NCI-H1694 (cell line): ENCODE measurements at regions not wholly inside any gene's neighbourhood (a gene's known extent, or its start where the extent isn't known, plus 50 kb on each side); places are given as distances from the start of the nearest gene placed in this dataset.
"Not testable (repeated sequence)": the region's sequence is repeated elsewhere in the genome, so short reads cannot be mapped to it uniquely, and the experiment has no call there.

Experiments used
- DNase-seq: peaks from one replicate; lab custom pipeline; 2025; lab: John Stamatoyannopoulos, UW

DNA sequence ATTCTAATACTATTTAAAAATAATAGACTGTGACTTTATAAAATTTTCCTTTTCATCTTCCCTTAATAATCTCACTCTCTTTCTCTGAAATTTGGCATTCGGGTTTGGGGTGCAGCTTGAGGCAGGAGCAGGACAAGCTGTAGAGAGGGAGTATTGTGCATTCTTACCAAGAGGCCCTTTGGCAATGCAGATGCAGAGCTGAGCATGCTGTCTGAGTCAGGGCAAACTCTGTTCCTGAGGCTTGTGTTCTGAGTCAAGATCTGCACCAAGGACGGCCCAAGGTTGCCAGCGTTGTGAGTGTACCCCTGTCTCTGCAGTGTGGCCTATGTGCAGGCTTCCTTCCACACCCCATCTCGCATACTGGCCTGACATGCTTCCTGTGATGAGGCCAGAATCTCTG is 343.8 kb upstream of the FRG2C start:
- DNase-seq: no peak

GRCh38 chr3:75321060-75321459 is 343.1 kb upstream of the FRG2C start:
- DNase-seq: no peak

GRCh38 chr3:75323936-75324335 is 340.2 kb upstream of the FRG2C start:
- DNase-seq: not testable (repeated sequence)

- DNase-seq: no peak
Observed at GRCh38 chr3:75325716-75326115, 338.4 kb upstream of the FRG2C start.

GRCh38 chr3:75327453-75327852 is 336.7 kb upstream of the FRG2C start:
- DNase-seq: no peak

GRCh38 chr3:75329476-75330097 is 334.5 kb upstream of the FRG2C start:
- no peak for DNase-seq

DNA sequence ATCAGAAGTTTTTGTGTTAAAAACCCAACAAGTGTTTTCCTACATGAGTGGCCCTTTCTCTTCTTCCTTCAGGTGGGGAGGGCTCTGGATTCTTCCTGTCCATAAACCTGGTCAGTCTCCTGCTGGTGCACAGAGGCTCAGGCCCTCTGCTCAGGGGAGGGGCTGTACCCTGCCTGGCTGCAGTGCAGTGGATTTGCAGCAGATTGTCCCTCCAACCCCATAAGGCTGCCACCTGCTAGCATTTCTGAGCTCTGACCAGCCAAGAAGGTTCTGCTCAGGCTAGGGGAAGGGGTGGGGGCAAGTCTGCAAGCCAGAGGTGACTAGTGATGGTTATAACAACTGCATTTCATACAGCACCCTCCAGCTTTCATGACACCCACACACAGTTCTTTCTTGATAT is 333.7 kb upstream of the FRG2C start:
- not testable (repeated sequence) for DNase-seq

- DNase-seq: not testable (repeated sequence)
Observed at GRCh38 chr3:75332090-75332489, 332.0 kb upstream of the FRG2C start.

DNA sequence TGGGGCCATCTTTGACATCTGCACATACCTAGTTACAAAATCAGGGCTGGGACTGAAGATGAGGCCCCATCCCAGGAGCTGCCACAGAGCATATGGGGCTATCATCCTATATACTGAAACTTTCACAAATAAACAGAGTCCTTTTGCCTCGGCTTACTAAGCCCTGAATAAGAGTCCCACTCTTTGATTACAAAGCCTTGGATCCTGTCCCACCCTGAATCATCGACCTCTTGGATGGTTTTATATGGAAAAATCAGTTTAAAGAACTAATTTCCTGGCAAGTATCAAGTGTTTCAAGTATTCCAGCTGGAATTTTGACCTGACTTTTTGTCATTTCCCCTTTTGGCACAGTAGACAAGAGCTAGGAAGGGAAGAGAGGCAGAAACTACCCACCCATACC is 331.3 kb upstream of the FRG2C start:
- no peak for DNase-seq

- no peak for DNase-seq
Observed at GRCh38 chr3:75334299-75334698, 329.8 kb upstream of the FRG2C start.

DNA sequence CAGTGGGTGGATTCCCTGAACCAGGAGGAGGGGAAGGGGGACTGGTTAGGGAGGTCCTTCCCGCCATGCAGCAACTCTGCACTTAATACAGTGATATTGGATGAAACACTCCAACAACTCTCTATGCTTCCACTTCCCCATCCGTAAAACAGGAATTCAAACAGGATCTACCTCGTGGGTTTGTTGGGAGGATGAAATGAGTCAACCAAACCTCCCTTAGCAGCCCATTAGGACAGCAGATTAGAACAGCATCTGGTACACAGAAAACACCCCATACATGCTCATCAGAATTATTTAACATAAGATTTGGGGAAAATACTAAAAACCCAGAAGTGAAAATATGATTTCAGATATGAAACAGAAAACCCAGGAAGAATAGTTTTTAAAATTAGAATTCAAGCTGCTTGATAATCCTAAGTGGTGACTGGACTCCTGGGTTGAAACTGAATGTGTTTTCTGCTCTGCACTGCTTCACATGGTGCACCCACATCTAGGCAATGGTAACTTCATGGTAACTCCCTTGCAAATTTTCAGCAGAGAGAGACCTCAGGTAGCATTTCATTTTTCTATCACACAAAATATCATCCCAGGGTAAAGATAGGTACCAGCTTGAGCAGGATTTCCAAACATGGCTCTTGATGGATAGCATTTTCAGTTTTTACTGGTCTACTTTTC is 326.8 kb upstream of the FRG2C start:
- no peak for DNase-seq

GRCh38 chr3:75338342-75338741 is 325.8 kb upstream of the FRG2C start:
- DNase-seq: no peak

GRCh38 chr3:75341324-75342067 is 322.6 kb upstream of the FRG2C start:
- DNase-seq: no peak

DNA sequence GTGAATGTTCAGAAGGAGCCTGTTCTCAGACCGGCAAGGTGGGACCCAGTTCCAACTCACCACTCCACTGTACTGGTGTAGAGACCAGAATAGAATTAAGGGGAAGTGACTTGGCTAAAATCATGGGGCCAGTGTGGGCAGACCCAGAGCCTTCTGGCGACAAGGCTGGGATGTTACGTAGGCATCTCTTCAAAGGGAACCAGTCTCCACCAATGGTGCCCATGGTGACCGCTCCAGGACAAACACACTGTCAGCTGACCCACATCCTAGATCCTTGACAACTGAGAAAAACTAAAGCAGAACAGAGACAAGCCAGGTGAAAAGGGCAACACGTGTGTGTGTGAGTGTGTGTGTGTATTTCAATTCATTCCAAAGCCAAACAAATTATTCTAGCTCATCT is 321.7 kb upstream of the FRG2C start:
- DNase-seq: no peak

DNA sequence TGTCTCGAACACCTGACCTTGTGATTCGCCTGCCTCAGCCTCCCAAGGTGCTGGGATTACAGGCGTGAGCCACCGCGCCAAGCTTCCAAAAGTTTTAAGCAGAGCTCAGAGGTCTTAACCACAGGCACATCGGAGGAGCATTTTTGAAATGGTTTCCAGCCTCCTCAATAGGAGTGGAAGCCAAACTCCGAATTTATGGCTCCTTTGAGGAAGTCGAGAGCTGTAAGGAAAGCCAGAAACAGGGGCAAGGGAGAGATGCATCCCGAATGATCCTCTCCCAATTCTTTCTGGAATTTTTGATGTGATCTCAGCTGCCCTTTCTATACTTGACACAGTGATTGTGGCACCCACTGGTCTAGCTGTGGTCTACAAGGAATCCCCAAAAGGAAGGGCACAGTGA is 313.6 kb upstream of the FRG2C start:
- DNase-seq: not testable (repeated sequence)

DNA sequence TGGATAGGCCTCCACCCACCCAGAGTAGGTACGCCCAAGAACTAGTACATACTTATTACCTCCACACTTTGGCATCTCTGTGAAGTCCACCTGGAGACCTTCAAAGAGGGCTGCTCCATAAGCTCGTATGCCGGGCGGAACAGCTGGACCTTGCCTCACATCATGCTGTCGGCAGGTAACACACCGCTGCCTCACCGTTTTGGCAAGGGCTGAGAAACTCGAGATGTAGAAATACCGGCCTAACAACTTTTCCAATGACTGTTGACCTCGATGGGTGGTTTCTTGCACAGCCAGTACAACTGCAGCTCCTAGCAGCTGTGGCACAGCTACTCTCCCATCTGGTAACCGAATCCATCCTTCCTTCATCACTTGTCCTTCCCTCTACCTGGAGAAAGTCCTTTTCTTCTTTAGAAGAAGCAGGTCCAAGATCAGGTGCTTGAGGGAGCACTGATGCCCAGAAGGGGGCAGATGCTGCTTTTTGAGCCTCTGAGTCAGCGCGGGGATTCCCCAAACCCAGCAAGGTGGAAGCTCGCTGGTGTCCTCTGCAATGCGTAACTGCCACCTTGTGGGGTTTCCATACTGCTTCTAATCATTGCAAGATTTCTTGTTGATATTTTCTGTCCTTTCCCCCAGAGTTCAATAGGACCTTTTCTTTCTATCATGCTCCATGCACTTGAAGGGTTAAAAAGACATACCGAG is 301.9 kb upstream of the FRG2C start:
- not testable (repeated sequence) for DNase-seq

GRCh38 chr3:75372964-75373363 is 291.2 kb upstream of the FRG2C start:
- DNase-seq: not testable (repeated sequence)

GRCh38 chr3:75379840-75380239 is 284.3 kb upstream of the FRG2C start:
- not testable (repeated sequence) for DNase-seq

- no peak for DNase-seq
Observed at GRCh38 chr3:75380276-75380771, 283.8 kb upstream of the FRG2C start.

GRCh38 chr3:75384016-75384415 is 280.1 kb upstream of the FRG2C start:
- not testable (repeated sequence) for DNase-seq

- not testable (repeated sequence) for DNase-seq
Observed at GRCh38 chr3:75388486-75389124, 275.5 kb upstream of the FRG2C start.

DNA sequence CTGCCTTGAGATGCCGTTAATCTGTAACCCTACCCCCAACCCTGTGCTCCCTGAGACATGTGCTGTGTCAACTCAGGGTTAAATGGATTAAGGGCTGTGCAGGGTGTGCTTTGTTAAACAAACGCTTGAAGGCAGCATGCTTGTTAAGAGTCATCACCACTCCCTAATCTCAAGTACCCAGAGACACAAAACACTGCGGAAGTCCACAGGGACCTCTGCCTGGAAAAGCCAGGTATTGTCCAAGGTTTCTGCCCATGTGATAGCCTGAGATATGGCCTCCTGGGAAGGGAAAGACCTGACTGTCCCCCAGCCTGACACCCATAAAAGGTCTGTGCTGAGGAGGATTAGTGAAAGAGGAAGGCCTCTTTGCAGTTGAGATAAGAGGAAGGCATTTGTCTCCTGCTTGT is 270.8 kb upstream of the FRG2C start:
- DNase-seq: not testable (repeated sequence)
